ENCODE measurements at regions not wholly inside any gene's neighbourhood (a gene's known extent, or its start where the extent isn't known, plus 50 kb on each side); places are given as distances from the start of the nearest gene placed in this dataset.
"Not testable (repeated sequence)": the region's sequence is repeated elsewhere in the genome, so short reads cannot be mapped to it uniquely, and the experiment has no call there.

DNA sequence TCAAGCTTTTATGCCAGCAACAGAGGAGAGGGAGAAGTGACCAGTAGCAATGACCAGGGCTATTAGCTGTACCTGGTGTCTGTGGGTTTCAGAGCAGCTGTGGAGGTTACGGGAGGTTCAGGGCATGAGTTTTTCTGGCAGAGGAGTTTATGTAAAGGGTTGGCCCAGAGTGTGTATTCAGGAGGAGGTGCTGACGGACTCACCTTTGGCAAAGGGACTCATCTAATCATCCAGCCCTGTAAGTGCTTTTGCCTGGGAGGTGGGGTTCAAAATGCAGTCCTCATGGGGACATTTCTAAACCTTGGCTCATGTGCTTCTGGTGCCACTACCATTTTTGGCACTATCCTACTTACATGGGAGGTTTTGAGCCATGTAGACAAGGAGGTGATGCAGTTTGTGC, 95.3 kb downstream of the DAD1 start:
- no peak for ATAC-seq
- intact Hi-C loops (cut with DNase I): no loop called here
- DNase-seq (ENCODE audit: low spot score): no peak

DNA sequence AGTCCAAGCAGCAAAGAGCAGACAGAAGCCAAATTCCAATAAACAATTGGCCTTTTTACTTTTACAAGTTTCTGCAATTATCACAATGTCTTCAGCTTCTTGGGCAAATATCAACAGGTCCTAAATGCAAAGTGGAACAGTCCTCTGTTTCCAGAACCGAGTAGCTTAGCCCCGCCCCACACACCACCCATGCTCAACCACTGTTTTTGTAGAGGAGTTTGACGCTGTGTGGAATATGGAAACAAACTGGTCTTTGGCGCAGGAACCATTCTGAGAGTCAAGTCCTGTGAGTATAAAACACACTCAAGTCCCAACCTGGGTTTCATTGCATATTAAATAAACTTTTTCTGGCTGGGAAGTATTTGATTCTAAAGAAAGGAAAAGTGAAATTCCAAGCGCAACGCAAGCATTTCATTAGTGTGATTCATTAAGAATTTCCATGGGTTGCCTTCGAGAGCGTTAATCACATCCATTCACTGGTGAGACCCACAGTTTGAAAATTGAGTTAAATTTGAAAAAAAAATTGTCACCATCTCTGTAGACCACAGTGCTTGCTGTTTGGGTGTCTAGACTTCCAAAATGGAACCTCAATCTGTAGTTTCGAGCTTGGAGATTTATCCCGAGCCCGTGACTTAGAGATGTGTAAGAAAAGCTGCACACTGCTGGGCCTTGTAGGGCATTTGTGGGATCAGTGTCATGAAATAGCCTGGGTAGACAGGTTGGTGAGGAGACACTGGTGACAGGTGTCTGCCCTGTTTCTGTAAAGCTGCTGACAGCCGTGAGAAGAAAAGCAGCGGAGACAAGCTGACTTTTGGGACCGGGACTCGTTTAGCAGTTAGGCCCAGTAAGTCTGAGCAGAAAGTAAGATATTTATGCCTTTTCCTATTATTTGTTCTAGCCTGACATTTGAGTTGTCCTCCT, 96.1 kb downstream of the DAD1 start:
- intact Hi-C loops (cut with DNase I): no loop called here
- peak; percentile 71 for ATAC-seq
- no peak for DNase-seq (ENCODE audit: low spot score)

DNA sequence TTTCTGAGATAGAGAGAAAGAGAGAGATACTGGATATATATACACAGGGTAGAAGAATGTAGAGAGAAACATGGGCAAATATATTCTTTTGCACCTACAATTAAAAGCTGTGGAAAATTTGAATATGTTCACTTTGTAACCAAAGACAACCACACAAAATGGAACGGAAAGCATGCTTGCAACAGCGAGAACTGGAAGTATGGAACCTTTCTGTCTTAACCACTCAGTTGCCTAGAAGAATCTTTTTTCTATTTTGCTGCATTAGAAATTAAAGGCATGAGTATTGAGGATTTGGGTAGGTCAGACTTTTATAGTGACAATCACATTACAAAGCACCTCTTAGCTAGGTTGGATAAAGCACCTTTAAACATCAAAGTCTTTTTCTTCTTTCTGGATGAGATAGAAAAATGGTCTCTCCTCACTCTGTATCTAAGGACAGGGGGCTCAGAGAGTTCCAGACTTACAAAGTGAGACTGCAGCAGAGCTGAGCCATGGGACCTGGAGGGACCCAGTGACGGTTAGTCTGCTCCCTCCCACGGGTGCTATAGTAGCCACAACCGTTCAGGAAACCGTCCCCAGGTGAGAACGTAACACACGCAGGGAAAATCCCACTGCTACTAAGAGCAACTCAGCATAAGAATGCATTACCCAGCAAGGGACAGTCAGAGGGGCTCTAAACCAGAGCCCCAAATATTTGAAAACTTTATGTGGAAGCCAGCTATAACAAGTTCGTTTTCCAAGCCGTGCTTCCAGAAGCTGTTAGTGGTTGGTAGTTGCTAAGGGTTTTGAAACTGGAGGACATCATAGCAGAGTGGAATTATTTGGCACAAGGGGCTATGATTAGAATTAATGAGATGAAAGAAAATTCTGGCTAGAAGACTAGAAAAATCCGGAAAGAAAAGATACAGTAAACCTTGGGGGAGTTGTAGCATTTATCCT, 97.1 kb downstream of the DAD1 start:
- DNase-seq (ENCODE audit: low spot score) (no peak), ATAC-seq (peak; percentile 51)
- intact Hi-C loops (cut with DNase I): no loop called here

DNA sequence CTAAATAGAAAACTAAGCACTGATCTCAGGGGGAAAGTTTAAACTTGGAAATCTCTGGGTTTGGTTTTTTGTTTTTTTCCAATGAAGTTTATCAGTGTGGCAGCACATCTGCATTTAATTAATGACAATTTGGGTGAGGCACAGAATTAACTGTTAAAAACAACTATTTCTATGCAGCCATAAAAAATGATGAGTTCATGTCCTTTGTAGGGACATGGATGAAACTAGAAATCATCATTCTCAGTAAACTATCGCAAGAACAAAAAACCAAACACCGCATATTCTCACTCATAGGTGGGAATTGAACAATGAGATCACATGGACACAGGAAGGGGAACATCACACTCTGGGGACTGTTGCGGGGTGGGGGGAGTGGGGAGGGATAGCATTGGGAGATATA, 98.0 kb downstream of the DAD1 start:
- ATAC-seq; intact Hi-C loops (cut with DNase I); DNase-seq (ENCODE audit: low spot score): not testable (repeated sequence)

DNA sequence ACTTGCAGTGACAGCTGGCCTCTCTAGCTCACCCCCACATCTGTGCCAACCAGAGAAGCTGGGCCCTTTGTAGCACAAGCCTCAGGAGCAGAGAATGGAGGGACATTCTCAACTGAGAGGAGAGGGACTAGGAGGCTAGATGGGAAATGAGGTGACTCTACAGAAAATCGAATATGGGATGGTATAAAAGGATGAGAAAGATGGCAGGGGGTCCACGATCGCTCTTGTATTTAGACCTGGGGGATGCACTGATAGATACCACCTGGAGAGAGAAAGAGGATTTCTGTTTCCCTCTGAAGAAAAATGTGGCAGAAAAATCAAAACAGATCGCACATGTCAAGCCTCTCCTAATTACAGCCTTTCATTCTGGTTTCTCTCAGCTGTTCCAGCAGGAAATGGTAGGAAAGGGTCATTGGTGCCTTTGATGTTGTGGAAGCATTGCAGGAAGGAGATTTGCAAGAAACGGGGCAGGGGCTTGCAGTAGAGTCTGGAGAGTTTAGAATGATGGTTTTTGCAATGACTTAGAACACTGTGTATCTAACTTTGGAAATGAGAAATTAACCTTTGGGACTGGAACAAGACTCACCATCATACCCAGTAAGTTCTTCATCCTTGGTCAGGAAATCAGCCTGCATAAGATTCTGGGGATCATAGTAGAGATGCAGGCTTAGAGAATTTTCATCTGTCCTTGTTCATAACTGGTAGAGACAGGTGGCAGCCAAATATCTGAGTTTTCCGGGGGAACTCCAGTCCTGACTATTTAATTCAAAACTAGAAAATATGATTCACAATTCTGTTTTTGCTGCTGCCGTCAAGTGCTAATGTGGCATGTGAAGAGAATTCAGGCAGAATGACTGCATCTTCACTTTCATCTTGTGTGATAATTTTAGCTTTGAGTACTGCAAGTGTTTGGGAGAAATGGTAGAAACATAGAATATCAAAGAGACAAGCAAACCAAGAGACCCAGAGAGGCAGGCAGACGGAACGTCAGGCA, 98.8 kb downstream of the DAD1 start:
- intact Hi-C loops (cut with DNase I): no loop called here
- DNase-seq (ENCODE audit: low spot score) (no peak), ATAC-seq (no peak)

DNA sequence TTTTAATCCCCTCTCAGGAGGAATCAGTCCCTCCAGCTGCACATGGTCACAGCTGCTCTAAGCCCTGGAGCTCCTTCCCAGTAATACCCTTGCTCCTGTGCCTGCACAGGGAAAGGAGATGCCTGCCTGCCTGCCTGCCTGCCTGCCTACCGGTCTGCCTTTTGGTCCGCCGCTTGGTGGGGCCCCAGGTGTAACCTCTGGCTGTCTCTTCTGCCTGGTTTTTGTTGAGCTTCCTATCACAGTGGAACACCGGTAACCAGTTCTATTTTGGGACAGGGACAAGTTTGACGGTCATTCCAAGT, 99.8 kb downstream of the DAD1 start:
- ATAC-seq (no peak), DNase-seq (ENCODE audit: low spot score) (no peak)
- intact Hi-C loops (cut with DNase I): no loop called here

DNA sequence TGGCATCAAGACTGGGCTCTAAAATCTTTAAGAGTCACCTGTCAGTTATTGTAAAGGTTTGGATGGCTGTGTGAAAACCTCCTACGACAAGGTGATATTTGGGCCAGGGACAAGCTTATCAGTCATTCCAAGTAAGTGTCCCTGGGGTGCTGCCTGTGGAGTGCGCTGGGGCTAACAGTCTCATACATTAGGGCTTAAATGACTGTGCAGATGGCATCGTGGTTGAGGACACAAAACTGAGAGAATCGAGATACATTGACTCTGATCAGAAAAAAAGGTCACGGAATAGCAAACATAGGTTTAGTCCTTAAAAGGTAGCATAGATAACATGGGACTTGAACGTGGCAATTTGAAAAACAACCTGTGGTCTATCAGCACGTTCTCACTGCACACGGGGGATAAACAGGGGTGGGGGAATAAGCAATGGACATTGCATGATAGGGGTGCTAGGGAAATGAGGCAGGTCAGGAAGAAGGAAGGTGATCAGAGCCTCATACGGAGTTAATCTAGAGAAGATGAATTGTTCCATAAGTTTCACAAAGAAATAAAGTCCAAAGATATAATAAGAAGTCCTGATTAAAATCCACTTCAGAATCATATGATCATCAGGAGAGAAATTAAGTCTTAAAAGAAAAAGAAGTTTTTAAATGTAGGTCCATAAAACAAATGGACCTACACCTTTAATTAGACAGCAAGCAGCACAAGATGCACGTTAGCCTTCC, 100.3 kb downstream of the DAD1 start:
- DNase-seq (ENCODE audit: low spot score) (no peak), ATAC-seq (no peak)
- intact Hi-C loops (cut with DNase I): no loop called here

DNA sequence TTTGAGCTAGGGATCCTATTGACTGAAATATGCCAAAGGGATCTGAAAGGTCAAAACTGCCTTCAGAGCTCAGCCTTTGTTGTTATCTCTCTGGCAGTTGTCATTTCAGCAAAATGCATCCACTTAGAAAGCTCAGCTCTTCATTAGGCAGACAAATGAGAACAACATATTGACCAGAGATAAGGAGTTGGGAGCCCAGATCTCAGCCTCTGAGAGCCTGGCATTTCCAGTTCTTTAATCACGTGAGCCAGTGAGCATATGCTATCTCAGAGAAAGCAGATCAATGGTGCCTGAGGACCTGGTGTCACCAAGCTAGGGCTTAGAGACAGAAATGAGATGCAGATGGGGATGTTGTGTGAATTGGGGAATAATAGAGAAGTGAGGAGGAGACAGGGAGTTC, 101.1 kb downstream of the DAD1 start:
- ATAC-seq (no peak), DNase-seq (ENCODE audit: low spot score) (no peak)
- intact Hi-C loops (cut with DNase I): no loop called here

DNA sequence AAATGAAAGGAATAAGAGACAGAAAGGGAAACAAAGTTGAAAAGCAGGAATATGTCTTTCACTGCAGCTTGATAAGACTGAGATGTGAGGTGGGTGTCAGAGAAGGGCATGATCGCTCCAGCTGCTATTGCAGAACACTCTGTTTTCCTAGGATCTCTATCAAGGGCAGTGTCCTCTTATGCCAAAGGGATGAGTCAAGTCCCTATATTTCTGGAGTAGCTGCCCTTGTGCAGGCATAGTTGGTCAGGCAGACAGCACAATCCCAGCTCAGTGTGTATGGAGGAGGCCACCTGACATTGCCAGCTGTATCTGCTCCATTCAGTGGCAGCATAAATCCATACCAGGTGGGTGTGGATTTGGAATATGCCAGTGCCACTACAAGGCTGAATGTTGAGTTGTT, 101.6 kb downstream of the DAD1 start:
- intact Hi-C loops (cut with DNase I): no loop called here
- no peak for ATAC-seq

DNA sequence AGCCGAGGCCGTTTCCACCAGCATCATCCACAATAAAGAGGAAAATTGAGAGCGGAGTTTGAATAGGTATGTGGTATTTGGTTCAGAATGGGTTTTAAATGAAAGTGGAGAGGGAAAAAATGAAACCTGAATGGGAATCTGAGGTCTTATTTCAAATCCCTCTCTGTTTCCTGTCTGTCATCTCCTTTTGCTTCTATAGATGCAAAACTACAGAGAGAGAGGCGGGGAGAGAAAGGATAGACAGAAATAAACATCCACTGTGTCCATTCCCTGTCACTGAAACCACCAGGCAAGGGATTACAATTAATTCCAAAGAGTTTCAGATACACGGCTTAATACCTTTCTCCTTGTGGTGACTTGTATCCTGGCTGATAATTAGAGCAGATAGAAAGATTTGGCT, 102.3 kb downstream of the DAD1 start:
- intact Hi-C loops (cut with DNase I): no loop called here
- DNase-seq (ENCODE audit: low spot score) (no peak), ATAC-seq (no peak)

More for the DNA sequence above, 101.6 kb downstream of the DAD1 start:
- DNase-seq (ENCODE audit: low spot score): no peak

DNA sequence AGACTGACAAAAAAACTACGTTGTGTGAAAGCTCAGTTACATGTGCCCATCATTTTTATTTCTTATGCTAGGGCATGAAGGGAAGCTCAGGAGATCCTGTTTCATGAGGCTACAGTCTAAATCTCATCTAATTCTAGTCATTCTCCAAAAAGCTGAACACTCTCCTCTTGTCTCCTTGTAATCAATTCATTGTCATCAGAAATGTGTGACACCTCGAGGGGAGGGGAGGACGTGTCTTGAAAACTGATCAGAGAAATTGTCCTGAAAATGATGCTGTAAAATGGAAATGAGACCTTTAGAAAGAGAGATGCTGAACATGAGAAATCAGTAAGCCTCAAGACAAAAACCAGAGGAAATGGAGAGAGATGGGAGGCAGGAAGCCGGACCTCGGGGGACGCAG, 103.4 kb downstream of the DAD1 start:
- ATAC-seq: no peak
- DNase-seq (ENCODE audit: low spot score): no peak
- intact Hi-C loops (cut with DNase I): no loop called here

DNA sequence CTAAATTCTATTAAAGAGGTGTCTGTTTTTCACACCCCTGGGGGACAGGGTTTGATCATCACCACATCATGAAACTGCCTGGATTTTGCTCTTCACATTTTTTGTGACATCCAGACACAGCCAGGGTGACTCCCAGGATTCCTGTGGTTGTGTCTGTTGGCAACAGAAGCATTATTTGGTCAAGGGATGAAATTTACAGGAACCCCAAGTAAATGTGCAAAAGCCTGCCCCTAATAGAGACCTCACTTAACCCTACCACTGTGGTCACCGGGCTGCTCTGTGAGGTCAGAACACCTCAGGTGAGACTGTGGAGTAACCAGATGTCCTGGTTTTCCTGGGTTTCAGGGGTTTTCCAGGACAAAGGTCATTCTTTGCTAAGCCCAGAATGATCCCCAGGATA, 103.8 kb downstream of the DAD1 start:
- intact Hi-C loops (cut with DNase I): no loop called here
- ATAC-seq: peak; percentile 27
- no peak for DNase-seq (ENCODE audit: low spot score)

DNA sequence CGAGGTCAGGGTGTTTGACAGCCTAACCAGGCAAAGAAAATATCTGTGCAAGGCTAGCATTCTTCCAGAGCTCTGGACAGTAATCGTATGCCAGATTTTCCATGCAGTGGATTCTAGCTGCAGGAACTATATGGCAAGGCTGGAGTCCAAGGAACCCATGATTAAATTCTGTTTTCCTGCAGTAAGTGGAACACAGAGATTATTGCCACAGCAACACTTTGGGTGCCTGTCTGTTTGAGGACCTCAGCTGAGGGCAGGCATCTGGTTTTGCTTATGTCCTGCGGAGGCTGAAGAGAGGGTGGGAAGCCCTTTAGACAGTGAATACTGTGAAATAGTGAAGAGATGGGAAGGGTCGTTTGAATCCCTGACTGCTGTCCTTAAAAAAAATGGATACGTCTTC, 104.4 kb downstream of the DAD1 start:
- DNase-seq (ENCODE audit: low spot score) (no peak), ATAC-seq (peak; percentile 62)
- intact Hi-C loops (cut with DNase I): no loop called here

DNA sequence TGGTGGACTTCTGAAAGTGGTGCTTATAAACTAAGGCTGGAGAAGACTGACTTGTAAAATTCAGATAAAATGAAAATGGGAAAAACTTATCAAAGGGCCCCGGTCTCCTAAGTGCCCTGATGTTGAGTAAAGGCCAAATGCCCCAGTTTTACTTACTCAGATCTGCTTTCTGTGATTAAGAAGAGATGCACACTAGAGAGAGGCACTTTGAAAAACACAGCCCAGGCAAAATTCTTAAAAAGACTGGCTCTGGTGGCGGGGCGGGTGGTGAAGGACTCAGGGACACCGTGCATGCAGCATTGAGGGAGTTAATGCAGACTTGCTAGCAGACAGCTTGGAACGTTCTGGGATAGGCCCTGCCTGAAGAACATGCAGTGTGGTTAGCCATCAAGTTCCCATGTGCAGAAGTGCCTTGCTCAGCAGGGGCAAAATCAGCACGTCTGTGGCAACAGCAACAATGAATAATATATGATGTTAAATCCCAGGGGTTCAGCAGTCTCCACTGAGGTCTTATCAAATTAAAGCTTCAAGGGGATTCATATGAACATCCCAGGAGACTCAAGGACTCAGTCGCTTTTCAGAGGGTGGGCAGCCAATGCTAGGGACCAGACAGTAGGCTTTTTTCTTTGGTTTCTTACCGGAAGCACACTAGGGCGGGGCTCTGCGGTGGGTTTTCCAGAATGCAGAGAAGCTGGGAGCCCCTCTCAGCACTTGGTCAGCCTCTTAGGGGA, 105.0 kb downstream of the DAD1 start:
- ATAC-seq (no peak), DNase-seq (ENCODE audit: low spot score) (no peak)
- intact Hi-C loops (cut with DNase I): no loop called here

DNA sequence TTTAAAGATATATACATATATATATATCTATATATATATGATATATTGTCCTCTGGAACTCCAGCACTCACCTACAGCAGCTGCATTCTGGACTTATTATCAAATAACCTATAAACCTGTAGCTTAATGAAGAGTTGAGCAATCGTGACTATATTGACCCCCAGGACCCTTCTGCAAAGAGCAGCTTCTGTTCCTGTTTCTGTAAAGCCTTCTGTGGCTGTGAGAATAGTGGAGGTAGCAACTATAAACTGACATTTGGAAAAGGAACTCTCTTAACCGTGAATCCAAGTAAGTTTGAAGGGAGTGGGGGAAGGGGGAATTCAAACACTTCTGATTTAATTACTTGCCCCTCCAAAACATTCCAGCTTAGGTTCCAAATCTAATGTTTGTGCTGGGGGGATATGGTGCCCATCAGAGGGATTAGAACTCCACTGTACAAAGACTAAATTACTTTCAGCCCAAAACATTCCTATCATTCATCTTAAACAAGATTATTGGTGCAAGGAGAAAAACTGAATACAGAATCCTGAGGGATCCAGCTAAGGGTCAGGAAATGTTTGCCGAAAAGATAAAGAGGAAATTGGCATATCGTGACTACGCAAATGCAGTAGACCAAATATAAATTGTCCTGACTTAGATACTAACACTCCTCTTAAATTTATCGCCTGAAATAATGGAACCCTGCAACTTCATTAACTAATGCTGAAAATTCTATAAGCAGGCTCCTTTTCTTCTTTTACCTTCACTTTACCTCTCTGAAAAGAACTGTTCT, 106.1 kb downstream of the DAD1 start:
- intact Hi-C loops (cut with DNase I): no loop called here
- ATAC-seq (no peak), DNase-seq (ENCODE audit: low spot score) (no peak)

DNA sequence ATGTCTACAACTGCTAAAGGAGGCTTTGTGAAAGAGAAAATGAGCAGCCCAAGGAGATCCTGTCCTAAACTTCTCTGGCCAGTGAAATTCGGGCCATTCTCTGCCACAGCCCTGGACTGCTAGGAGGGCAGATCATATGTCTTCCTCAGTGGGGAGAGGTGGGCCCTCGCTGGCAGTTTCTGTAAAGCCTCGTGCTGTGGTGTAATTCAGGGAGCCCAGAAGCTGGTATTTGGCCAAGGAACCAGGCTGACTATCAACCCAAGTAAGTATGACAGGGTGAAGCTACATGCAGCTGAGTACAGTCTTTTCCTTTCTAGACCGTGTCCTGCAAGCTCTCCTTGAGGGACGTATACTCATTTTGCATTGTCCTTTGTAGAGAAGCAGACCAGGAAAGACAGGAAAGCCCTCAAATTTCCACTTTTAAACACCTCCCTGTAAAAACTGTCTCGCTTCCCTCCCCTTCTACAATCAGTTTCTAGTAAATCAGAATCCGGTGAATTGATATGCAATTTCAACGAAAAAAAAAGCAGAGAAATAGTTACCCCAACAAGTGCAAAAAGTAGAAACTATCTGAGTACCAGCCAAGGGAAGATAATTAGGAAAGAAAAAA, 106.8 kb downstream of the DAD1 start:
- no peak for ATAC-seq
- intact Hi-C loops (cut with DNase I): no loop called here

DNA sequence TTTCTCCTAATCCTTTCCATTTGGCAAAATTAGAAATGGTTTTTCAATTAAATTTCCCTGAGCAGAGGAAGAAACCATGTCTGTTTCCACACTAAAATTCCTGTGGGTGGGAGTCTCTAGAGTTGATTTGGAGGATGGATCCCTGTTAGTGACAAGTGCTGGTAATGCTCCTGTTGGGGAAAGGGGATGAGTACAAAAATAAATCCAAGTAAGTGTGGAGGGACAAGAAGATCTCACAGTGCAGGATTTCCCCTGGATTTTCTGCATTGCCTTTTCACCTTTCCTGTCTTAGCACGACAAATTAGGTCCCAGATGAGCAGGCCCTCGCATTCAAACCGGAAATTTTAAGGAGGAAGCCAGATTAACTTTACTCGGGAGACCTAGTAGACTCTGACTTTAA, 107.5 kb downstream of the DAD1 start:
- no peak for ATAC-seq

More for the DNA sequence above, 106.8 kb downstream of the DAD1 start:
- DNase-seq (ENCODE audit: low spot score): no peak

More for the DNA sequence above, 107.5 kb downstream of the DAD1 start:
- DNase-seq (ENCODE audit: low spot score): no peak
- intact Hi-C loops (cut with DNase I): no loop called here
